H9 (cell line): ENCODE measurements at regions not wholly inside any gene's neighbourhood (a gene's known extent, or its start where the extent isn't known, plus 50 kb on each side); places are given as distances from the start of the nearest gene placed in this dataset.

Source experiments
- DNase-seq: peaks from one replicate; pipeline ENCODE4 v3.0.0-alpha.2; 2017
- H2AFZ ChIP-seq: one replicate; pipeline ENCODE4 v1.6.1; 2013; ENCODE audit warnings: mild to moderate bottlenecking, low read length, control low read depth, moderate library complexity
- H2AK5ac ChIP-seq: 2 replicates; pipeline ENCODE4 v1.6.1; 2013; ENCODE audit warnings: low read length, control low read depth, mixed read lengths; ENCODE audit not compliant: insufficient read length
- H2BK120ac ChIP-seq: one replicate; pipeline ENCODE4 v1.6.1; 2013; ENCODE audit warnings: low read depth, mild to moderate bottlenecking, low read length, control low read depth, inconsistent platforms; ENCODE audit not compliant: poor library complexity, severe bottlenecking
- H2BK12ac ChIP-seq: 2 replicates; pipeline ENCODE4 v1.6.1; 2013; ENCODE audit warnings: low read length, control low read depth, mixed read lengths, low read depth; ENCODE audit not compliant: insufficient read length
- H2BK15ac ChIP-seq: 2 replicates; pipeline ENCODE4 v1.6.1; 2013; ENCODE audit warnings: low read depth, low read length, control low read depth
- H2BK20ac ChIP-seq: one replicate; pipeline ENCODE4 v1.6.1; 2013; ENCODE audit warnings: low read depth, mild to moderate bottlenecking, low read length, control low read depth, inconsistent platforms; ENCODE audit not compliant: poor library complexity, severe bottlenecking
- H2BK5ac ChIP-seq: 2 replicates; pipeline ENCODE4 v1.6.1; 2013; ENCODE audit warnings: low read length, control low read depth, mixed read lengths; ENCODE audit not compliant: insufficient read length
- H3K14ac ChIP-seq: 2 replicates; pipeline ENCODE4 v1.6.1; 2013; ENCODE audit warnings: low read length, control low read depth; ENCODE audit not compliant: insufficient read depth
- H3K18ac ChIP-seq: 2 replicates; pipeline ENCODE4 v1.6.1; 2013; ENCODE audit warnings: low read depth, mild to moderate bottlenecking, mixed read lengths, low read length, control low read depth; ENCODE audit not compliant: insufficient read length
- H3K23ac ChIP-seq: 2 replicates; pipeline ENCODE4 v1.6.1; 2013; ENCODE audit warnings: low read length, control low read depth, mixed read lengths, low read depth; ENCODE audit not compliant: insufficient read length
- H3K23me2 ChIP-seq: 2 replicates; pipeline ENCODE4 v1.6.1; 2013; ENCODE audit warnings: low read depth, mild to moderate bottlenecking, mixed read lengths, low read length, control low read depth; ENCODE audit not compliant: insufficient read length, poor library complexity, severe bottlenecking
- H3K27ac ChIP-seq: 2 replicates; pipeline ENCODE4 v1.5.1; 2013; ENCODE audit warnings: low read length, control low read depth, mixed read lengths, low read depth; ENCODE audit not compliant: insufficient read length
- H3K27me3 ChIP-seq: 2 replicates; pipeline ENCODE4 v1.6.1; 2013; ENCODE audit warnings: low read length, control low read depth, inconsistent platforms; ENCODE audit not compliant: insufficient read depth
- H3K4ac ChIP-seq: 2 replicates; pipeline ENCODE4 v1.6.1; 2013; ENCODE audit warnings: low read depth, mild to moderate bottlenecking, control low read depth, inconsistent platforms, low read length, moderate library complexity
- H3K4me1 ChIP-seq: 2 replicates; pipeline ENCODE4 v1.6.1; 2013; ENCODE audit warnings: low read length, control low read depth, inconsistent platforms; ENCODE audit not compliant: insufficient read depth
- H3K4me2 ChIP-seq: 2 replicates; pipeline ENCODE4 v1.6.1; 2013; ENCODE audit warnings: low read length, control low read depth, mixed read lengths; ENCODE audit not compliant: insufficient read length, insufficient read depth
- H3K56ac ChIP-seq: 2 replicates; pipeline ENCODE4 v1.6.1; 2013; ENCODE audit warnings: low read depth, mild to moderate bottlenecking, mixed read lengths, low read length, control low read depth; ENCODE audit not compliant: insufficient read length
- H3K79me1 ChIP-seq: 2 replicates; pipeline ENCODE4 v1.6.1; 2013; ENCODE audit warnings: low read depth, mild to moderate bottlenecking, moderate library complexity, low read length, control low read depth, inconsistent platforms; ENCODE audit not compliant: insufficient read depth, poor library complexity, severe bottlenecking
- H3K79me2 ChIP-seq: 2 replicates; pipeline ENCODE4 v1.6.1; 2013; ENCODE audit warnings: low read length, control low read depth, inconsistent platforms; ENCODE audit not compliant: insufficient read depth
- H3K9ac ChIP-seq: 2 replicates; pipeline ENCODE4 v1.6.1; 2013; ENCODE audit warnings: low read length, control low read depth, mixed read lengths; ENCODE audit not compliant: insufficient read length; ENCODE audit errors: extremely low read depth
- H3K9me3 ChIP-seq: one replicate; pipeline ENCODE4 v1.6.1; 2013; ENCODE audit warnings: low read depth, low read length, inconsistent platforms; ENCODE audit not compliant: control insufficient read depth
- H3T11ph ChIP-seq: one replicate; pipeline ENCODE4 v1.6.1; 2013; ENCODE audit warnings: mild to moderate bottlenecking, low read length, control low read depth, inconsistent platforms
- H4K20me1 ChIP-seq: one replicate; pipeline ENCODE4 v1.6.1; 2013; ENCODE audit not compliant: control insufficient read depth, insufficient read length, insufficient read depth
- H4K5ac ChIP-seq: 2 replicates; pipeline ENCODE4 v1.6.1; 2013; ENCODE audit warnings: low read depth, mild to moderate bottlenecking, mixed read lengths, low read length, control low read depth; ENCODE audit not compliant: insufficient read length
- H4K8ac ChIP-seq: replicated peaks from 2 replicates; pipeline ENCODE4 v1.6.1; 2013; ENCODE audit warnings: low read length, control low read depth, mixed read lengths, low read depth; ENCODE audit not compliant: insufficient read length
- H4K91ac ChIP-seq: 2 replicates; pipeline ENCODE4 v1.6.1; 2013; ENCODE audit warnings: low read depth, mild to moderate bottlenecking, moderate library complexity, mixed read lengths, low read length, control low read depth; ENCODE audit not compliant: insufficient read length
- H3K27ac Mint-ChIP-seq, 3 experiments: 2 replicates in 2 of 3; 3 replicates in 1 of 3; pipeline ENCODE4 v1.8.0; 2020 to 2021; ENCODE audit warnings: mixed read lengths in 3 of 3, mild to moderate bottlenecking in 1 of 3, moderate library complexity in 1 of 3
- H3K27me3 Mint-ChIP-seq: 2 replicates; pipeline ENCODE4 v1.8.0; 2021; ENCODE audit warnings: low read depth, mild to moderate bottlenecking, moderate library complexity, mixed read lengths
- H3K36me3 Mint-ChIP-seq, 3 experiments: 2 replicates in 2 of 3; 3 replicates in 1 of 3; pipeline ENCODE4 v1.8.0; 2020 to 2021; ENCODE audit warnings: low read depth in 3 of 3, mixed read lengths in 3 of 3; ENCODE audit not compliant: insufficient read depth in 1 of 3
- H3K4me1 Mint-ChIP-seq, 2 experiments: 2 replicates each; pipeline ENCODE4 v1.8.0; 2020; ENCODE audit warnings: mixed read lengths in 2 of 2
- H3K4me3 Mint-ChIP-seq, 2 experiments: 2 replicates in 1 of 2; 3 replicates in 1 of 2; pipeline ENCODE4 v1.8.0; 2020 to 2021; ENCODE audit warnings: mild to moderate bottlenecking in 2 of 2, mixed read lengths in 2 of 2, moderate library complexity in 1 of 2
- H3K9me3 Mint-ChIP-seq, 2 experiments: 2 replicates in 1 of 2; 3 replicates in 1 of 2; pipeline ENCODE4 v1.8.0; 2020; ENCODE audit warnings: mild to moderate bottlenecking in 2 of 2, mixed read lengths in 2 of 2, moderate library complexity in 1 of 2
- CTCF ChIP-seq: fragments of 200-600 bp; sonication (generic); conservative IDR thresholded peaks from 3 replicates; pipeline ENCODE4 v1.8.0; 2021; ENCODE audit warnings: antibody characterized with exemption, mild to moderate bottlenecking
- WGBS: extraction: QIAGEN DNeasy Blood & Tissue Kit; methylation state at CpG from one replicate; pipeline ENCODE4 v1.1.7; 2013; ENCODE audit warnings: missing lambda C conversion rate, low lambda C conversion rate, mixed read lengths; ENCODE audit not compliant: insufficient read length; ENCODE audit errors: extremely low coverage; 5-methylcytosine and 5-hydroxymethylcytosine counted together

- Histone ChIP-seq H2AFZ (no peak overlapping the region), H3K23ac (no peak overlapping the region), H3K18ac (no peak overlapping the region), H3K9ac (no peak overlapping the region), H3K56ac (no peak overlapping the region), H4K5ac (no peak overlapping the region), H3K27ac (no peak overlapping the region), H2BK5ac (no peak overlapping the region), H2AK5ac (no peak overlapping the region), H3K14ac (no peak overlapping the region), H4K91ac (no peak overlapping the region), H3K79me2 (no peaks in the 10 kb centered on the region), H4K20me1 (no peaks in the 10 kb centered on the region), H3K23me2 (no peaks in the 10 kb centered on the region), H3K79me1 (no peaks in the 10 kb centered on the region), H3K4me1 (no peaks in the 10 kb centered on the region), H3K9me3 (no peaks in the 10 kb centered on the region), H2BK15ac (no peak overlapping the region), H3T11ph (no peak overlapping the region), H3K27me3 (no peaks in the 10 kb centered on the region), H2BK12ac (no peak overlapping the region), H4K8ac (no peak overlapping the region), H2BK120ac (no peak overlapping the region), H2BK20ac (no peak overlapping the region), H3K4me2 (no peak overlapping the region), H3K4ac (no peak overlapping the region)
- Mint-ChIP-seq H3K9me3 (no peaks in the 10 kb centered on the region), H3K4me3 (no peak overlapping the region), H3K27ac (no peak overlapping the region; a peak in 1 of 7 replicates), H3K4me1 (peaks cover 12 to 27% of the 10 kb centered on the region in 2 experiments), H3K36me3 (no peaks in the 10 kb centered on the region), H3K27me3 (peaks cover 2% of the 10 kb centered on the region; the same call in 1 of the 2 replicates)
- DNase-seq: no peak
- no CpG with 5 or more reads among the region's 32 CpGs for WGBS
- no peak for TF ChIP-seq CTCF
Observed at GRCh38 chr6:170222498-170223471, 68.1 kb downstream of the DLL1 start.
